K562 (cell line): ENCODE measurements at regions not wholly inside any gene's neighbourhood (a gene's known extent, or its start where the extent isn't known, plus 50 kb on each side); places are given as distances from the start of the nearest gene placed in this dataset.

Experiments
- BCOR ChIP-seq: fragments of 450-650 bp; IDR thresholded peaks from 2 replicates; pipeline ENCODE4 v1.6.1; 2016
- DACH1 ChIP-seq: fragments of 450-650 bp; IDR thresholded peaks from 2 replicates; pipeline ENCODE4 v1.6.1; 2018; ENCODE audit not compliant: partially characterized antibody
- HDAC3 ChIP-seq: fragments of 450-650 bp; IDR thresholded peaks from 2 replicates; pipeline ENCODE4 v1.6.1; 2018; ENCODE audit warnings: borderline replicate concordance, mild to moderate bottlenecking, moderate library complexity; ENCODE audit not compliant: partially characterized antibody
- HDAC8 ChIP-seq: fragments of 450-650 bp; IDR thresholded peaks from 2 replicates; pipeline ENCODE4 v1.6.1; 2016; ENCODE audit warnings: mild to moderate bottlenecking, missing genetic modification characterization, moderate library complexity, missing compliant biosample characterization
- HLTF ChIP-seq: fragments of 450-650 bp; IDR thresholded peaks from 2 replicates; pipeline ENCODE4 v1.6.1; 2016
- L3MBTL2 ChIP-seq: fragments of 450-650 bp; IDR thresholded peaks from 2 replicates; pipeline ENCODE4 v1.6.1; 2016; ENCODE audit warnings: mild to moderate bottlenecking, moderate library complexity
- NFIX ChIP-seq: fragments of 250-450 bp; sonication (Bioruptor Pico); IDR thresholded peaks from 2 replicates; pipeline ENCODE4 v1.4.0; 2020; ENCODE audit warnings: low read depth, mild to moderate bottlenecking, moderate library complexity
- RNF2 ChIP-seq: sonication (generic); IDR thresholded peaks from 2 replicates; pipeline ENCODE4 v1.6.1; 2016
- SIN3A ChIP-seq, 2 experiments: fragments of 150-350 bp in 1 of 2; IDR thresholded peaks; 2 replicates each; pipeline ENCODE4 v1.6.1; 2011 to 2016; ENCODE audit warnings: borderline replicate concordance in 2 of 2, low read depth in 2 of 2, low read length in 2 of 2, mild to moderate bottlenecking in 2 of 2, moderate library complexity in 2 of 2; ENCODE audit not compliant: control insufficient read depth in 1 of 2
- TCF3 ChIP-seq: sonication (generic); formaldehyde crosslinking; IDR thresholded peaks from 2 replicates; pipeline ENCODE4 v1.4.0; 2020; ENCODE audit warnings: mild to moderate bottlenecking, missing genetic modification reagents
- ZNF318 ChIP-seq, 2 experiments: fragments of 450-650 bp; IDR thresholded peaks; 2 replicates each; pipeline ENCODE4 v1.6.1; 2016; ENCODE audit warnings: mild to moderate bottlenecking in 2 of 2, borderline replicate concordance in 1 of 2, low read depth in 1 of 2, moderate library complexity in 1 of 2
- ZNF79 ChIP-seq: fragments of 250-450 bp; sonication (Bioruptor Pico); IDR thresholded peaks from 2 replicates; pipeline ENCODE4 v1.4.0; 2020; ENCODE audit warnings: low read depth, mild to moderate bottlenecking, moderate library complexity
- TF ChIP-seq, protein P1 (sequence below): fragments of 250-450 bp; sonication (Bioruptor Pico); IDR thresholded peaks from 2 replicates; pipeline ENCODE4 v1.8.0; 2021; ENCODE audit warnings: mild to moderate bottlenecking, moderate library complexity
- TF ChIP-seq, protein P2 (sequence below): sonication (generic); formaldehyde crosslinking; IDR thresholded peaks from 2 replicates; pipeline ENCODE4 v1.8.0; 2022; ENCODE audit warnings: mild to moderate bottlenecking, missing genetic modification reagents

DNA sequence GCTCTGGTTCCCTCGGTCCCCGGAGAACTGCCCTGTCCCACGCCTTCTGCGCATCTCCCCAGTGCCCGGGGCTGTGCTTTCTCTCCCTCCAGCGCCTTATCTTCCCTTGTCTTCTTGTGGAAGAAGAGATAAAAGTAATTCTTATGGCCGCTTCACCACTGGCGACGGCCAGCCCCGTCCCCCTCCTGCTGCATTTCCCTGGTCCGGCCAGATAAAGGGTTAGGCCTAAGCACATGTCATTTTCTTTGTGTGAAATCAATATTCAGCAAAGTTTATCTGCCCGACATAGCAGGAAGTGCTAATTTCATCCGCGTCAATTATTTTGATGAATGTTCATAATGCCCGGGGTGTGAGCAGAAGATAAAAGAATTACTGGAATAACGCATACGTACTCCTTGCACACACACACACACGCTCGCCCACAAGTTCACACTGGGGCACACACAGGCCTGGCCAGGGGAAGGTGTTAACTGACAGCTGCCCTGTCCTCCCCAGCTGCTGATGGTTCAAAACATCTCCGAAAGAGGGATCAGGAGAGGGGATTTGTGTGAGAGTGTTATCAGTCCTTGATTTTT is 177.7 kb upstream of the LHX5 start (continued):
- peak; percentile 97 for TF ChIP-seq DACH1
- TF ChIP-seq TCF3 (CRISPR knock-in tag): peak; percentile 100
- 0 out of 4 replicates have a peak, but pooled peaks of 1 of the 2 experiments have one; percentile 13 for TF ChIP-seq SIN3A (IDR thresholded peaks at IDR 0.05; ENCODE audit: borderline replicate concordance in 2 of 2, control insufficient read depth in 1 of 2, low read depth in 2 of 2, low read length in 2 of 2)
- TF ChIP-seq HDAC3: peak; percentile 99
- peak; percentile 34; the same call in 1 of the 2 replicates for TF ChIP-seq ZNF79 (CRISPR knock-in tag)
- TF ChIP-seq L3MBTL2: peak; percentile 98
- TF ChIP-seq, protein P1, sequence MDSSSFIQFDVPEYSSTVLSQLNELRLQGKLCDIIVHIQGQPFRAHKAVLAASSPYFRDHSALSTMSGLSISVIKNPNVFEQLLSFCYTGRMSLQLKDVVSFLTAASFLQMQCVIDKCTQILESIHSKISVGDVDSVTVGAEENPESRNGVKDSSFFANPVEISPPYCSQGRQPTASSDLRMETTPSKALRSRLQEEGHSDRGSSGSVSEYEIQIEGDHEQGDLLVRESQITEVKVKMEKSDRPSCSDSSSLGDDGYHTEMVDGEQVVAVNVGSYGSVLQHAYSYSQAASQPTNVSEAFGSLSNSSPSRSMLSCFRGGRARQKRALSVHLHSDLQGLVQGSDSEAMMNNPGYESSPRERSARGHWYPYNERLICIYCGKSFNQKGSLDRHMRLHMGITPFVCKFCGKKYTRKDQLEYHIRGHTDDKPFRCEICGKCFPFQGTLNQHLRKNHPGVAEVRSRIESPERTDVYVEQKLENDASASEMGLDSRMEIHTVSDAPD: no peak
- peak in 1 of 2 experiments; percentile 90; a peak in 2 of 4 replicates for TF ChIP-seq ZNF318 (IDR thresholded peaks at IDR 0.05; ENCODE audit: borderline replicate concordance in 1 of 2, low read depth in 1 of 2)
- TF ChIP-seq NFIX (CRISPR knock-in tag): no peak
- TF ChIP-seq, protein P2, sequence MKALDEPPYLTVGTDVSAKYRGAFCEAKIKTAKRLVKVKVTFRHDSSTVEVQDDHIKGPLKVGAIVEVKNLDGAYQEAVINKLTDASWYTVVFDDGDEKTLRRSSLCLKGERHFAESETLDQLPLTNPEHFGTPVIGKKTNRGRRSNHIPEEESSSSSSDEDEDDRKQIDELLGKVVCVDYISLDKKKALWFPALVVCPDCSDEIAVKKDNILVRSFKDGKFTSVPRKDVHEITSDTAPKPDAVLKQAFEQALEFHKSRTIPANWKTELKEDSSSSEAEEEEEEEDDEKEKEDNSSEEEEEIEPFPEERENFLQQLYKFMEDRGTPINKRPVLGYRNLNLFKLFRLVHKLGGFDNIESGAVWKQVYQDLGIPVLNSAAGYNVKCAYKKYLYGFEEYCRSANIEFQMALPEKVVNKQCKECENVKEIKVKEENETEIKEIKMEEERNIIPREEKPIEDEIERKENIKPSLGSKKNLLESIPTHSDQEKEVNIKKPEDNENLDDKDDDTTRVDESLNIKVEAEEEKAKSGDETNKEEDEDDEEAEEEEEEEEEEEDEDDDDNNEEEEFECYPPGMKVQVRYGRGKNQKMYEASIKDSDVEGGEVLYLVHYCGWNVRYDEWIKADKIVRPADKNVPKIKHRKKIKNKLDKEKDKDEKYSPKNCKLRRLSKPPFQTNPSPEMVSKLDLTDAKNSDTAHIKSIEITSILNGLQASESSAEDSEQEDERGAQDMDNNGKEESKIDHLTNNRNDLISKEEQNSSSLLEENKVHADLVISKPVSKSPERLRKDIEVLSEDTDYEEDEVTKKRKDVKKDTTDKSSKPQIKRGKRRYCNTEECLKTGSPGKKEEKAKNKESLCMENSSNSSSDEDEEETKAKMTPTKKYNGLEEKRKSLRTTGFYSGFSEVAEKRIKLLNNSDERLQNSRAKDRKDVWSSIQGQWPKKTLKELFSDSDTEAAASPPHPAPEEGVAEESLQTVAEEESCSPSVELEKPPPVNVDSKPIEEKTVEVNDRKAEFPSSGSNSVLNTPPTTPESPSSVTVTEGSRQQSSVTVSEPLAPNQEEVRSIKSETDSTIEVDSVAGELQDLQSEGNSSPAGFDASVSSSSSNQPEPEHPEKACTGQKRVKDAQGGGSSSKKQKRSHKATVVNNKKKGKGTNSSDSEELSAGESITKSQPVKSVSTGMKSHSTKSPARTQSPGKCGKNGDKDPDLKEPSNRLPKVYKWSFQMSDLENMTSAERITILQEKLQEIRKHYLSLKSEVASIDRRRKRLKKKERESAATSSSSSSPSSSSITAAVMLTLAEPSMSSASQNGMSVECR (CRISPR knock-in tag): 0 out of 2 replicates have a peak, but pooled peaks have one; percentile 57
- peak; percentile 99 for TF ChIP-seq BCOR
- TF ChIP-seq RNF2: peak; percentile 97
- TF ChIP-seq HDAC8 (tag): peak; percentile 71; the same call in 1 of the 2 replicates
- TF ChIP-seq HLTF: peak; percentile 92
